ENCODE measurements at regions not wholly inside any gene's neighbourhood (a gene's known extent, or its start where the extent isn't known, plus 50 kb on each side); places are given as distances from the start of the nearest gene placed in this dataset.
A peak's percentile ranks its signal among the peaks of the same experiment; 100 is the strongest.

GRCh38 chr14:101008196-101008595 is 104.7 kb upstream of the RTL1 start:
- no peak overlapping the region for H3K4me3 Mint-ChIP-seq
- H3K36me3 Mint-ChIP-seq: no peaks in the 10 kb centered on the region
- H3K4me1 Mint-ChIP-seq: no peaks in the 10 kb centered on the region
- H3K27me3 Mint-ChIP-seq (ENCODE audit: low read depth in 3 of 3): peaks cover 4 to 8% (median 8%) of the 10 kb centered on the region in 3 donors
- no peak for DNase-seq
- peaks cover 0 to 9% (median 2%) of the 10 kb centered on the region in 6 donors for H3K9me3 Mint-ChIP-seq
- no peak overlapping the region for H3K27ac Mint-ChIP-seq

- DNase-seq: no peak
- H3K4me3 Mint-ChIP-seq: no peak overlapping the region
- peaks cover 0 to 9% (median 2%) of the 10 kb centered on the region in 6 donors for H3K9me3 Mint-ChIP-seq
- no peaks in the 10 kb centered on the region for H3K36me3 Mint-ChIP-seq
- no peaks in the 10 kb centered on the region for H3K4me1 Mint-ChIP-seq
- H3K27ac Mint-ChIP-seq: no peak overlapping the region
- peaks cover 4 to 10% (median 9%) of the 10 kb centered on the region in 3 donors for H3K27me3 Mint-ChIP-seq (ENCODE audit: low read depth in 3 of 3)
Observed at GRCh38 chr14:101008631-101009336, 105.3 kb upstream of the RTL1 start.

- H3K36me3 Mint-ChIP-seq: no peaks in the 10 kb centered on the region
- peaks cover 0 to 9% (median 2%) of the 10 kb centered on the region in 6 donors for H3K9me3 Mint-ChIP-seq
- H3K4me3 Mint-ChIP-seq: no peak overlapping the region
- H3K4me1 Mint-ChIP-seq: no peaks in the 10 kb centered on the region
- DNase-seq: no peak
- peaks cover 4 to 10% (median 9%) of the 10 kb centered on the region in 3 donors for H3K27me3 Mint-ChIP-seq (ENCODE audit: low read depth in 3 of 3)
- H3K27ac Mint-ChIP-seq: no peak overlapping the region
Observed at GRCh38 chr14:101009531-101009930, 106.0 kb upstream of the RTL1 start.

- H3K27me3 Mint-ChIP-seq (ENCODE audit: low read depth in 3 of 3): peaks cover 4 to 9% (median 7%) of the 10 kb centered on the region in 3 donors
- DNase-seq: no peak
- H3K9me3 Mint-ChIP-seq: peaks cover 0 to 9% (median 2%) of the 10 kb centered on the region in 6 donors
- H3K36me3 Mint-ChIP-seq: no peaks in the 10 kb centered on the region
- no peak overlapping the region for H3K4me3 Mint-ChIP-seq
- no peaks in the 10 kb centered on the region for H3K4me1 Mint-ChIP-seq
- H3K27ac Mint-ChIP-seq: no peak overlapping the region
Observed at GRCh38 chr14:101010293-101010692, 106.8 kb upstream of the RTL1 start.

- Mint-ChIP-seq H3K27me3 (ENCODE audit: low read depth in 3 of 3) (peaks cover 4 to 9% (median 7%) of the 10 kb centered on the region in 3 donors), H3K4me3 (no peak overlapping the region), H3K4me1 (no peaks in the 10 kb centered on the region), H3K27ac (no peak overlapping the region), H3K36me3 (no peaks in the 10 kb centered on the region), H3K9me3 (peaks cover 0 to 9% (median 2%) of the 10 kb centered on the region in 6 donors)
- DNase-seq: no peak
Observed at GRCh38 chr14:101010835-101011234, 107.3 kb upstream of the RTL1 start.

- Mint-ChIP-seq H3K9me3 (peaks cover 0 to 8% (median 2%) of the 10 kb centered on the region in 6 donors), H3K4me3 (no peak overlapping the region), H3K27me3 (ENCODE audit: low read depth in 3 of 3) (peaks cover 3 to 7% (median 4%) of the 10 kb centered on the region in 3 donors), H3K36me3 (no peaks in the 10 kb centered on the region), H3K27ac (no peak overlapping the region), H3K4me1 (no peaks in the 10 kb centered on the region)
- no peak for DNase-seq
Observed at GRCh38 chr14:101017209-101017608, 113.7 kb upstream of the RTL1 start.

- no peaks in the 10 kb centered on the region for H3K36me3 Mint-ChIP-seq
- DNase-seq: no peak
- peaks cover 0 to under 1% (median under 1%) of the 10 kb centered on the region in 6 donors for H3K9me3 Mint-ChIP-seq
- peaks cover 2 to 7% (median 2%) of the 10 kb centered on the region in 3 donors for H3K27me3 Mint-ChIP-seq (ENCODE audit: low read depth in 3 of 3)
- no peak overlapping the region for H3K4me3 Mint-ChIP-seq
- no peaks in the 10 kb centered on the region for H3K4me1 Mint-ChIP-seq
- no peak overlapping the region for H3K27ac Mint-ChIP-seq
Observed at GRCh38 chr14:101017806-101018560, 114.5 kb upstream of the RTL1 start.

GRCh38 chr14:101018561-101019290 is 115.2 kb upstream of the RTL1 start:
- Mint-ChIP-seq H3K4me3 (no peak overlapping the region), H3K9me3 (peaks cover 0 to 3% (median 0%) of the 10 kb centered on the region in 6 donors), H3K27me3 (ENCODE audit: low read depth in 3 of 3) (peaks cover 2 to 4% (median 2%) of the 10 kb centered on the region in 3 donors), H3K36me3 (no peaks in the 10 kb centered on the region), H3K4me1 (no peaks in the 10 kb centered on the region), H3K27ac (no peak overlapping the region)
- no peak for DNase-seq

- H3K36me3 Mint-ChIP-seq: no peaks in the 10 kb centered on the region
- H3K27ac Mint-ChIP-seq: no peak overlapping the region
- no peak for DNase-seq
- no peak overlapping the region for H3K4me3 Mint-ChIP-seq
- H3K27me3 Mint-ChIP-seq (ENCODE audit: low read depth in 3 of 3): peaks cover 0 to 4% (median 2%) of the 10 kb centered on the region in 3 donors
- peaks cover 0 to 3% (median 0%) of the 10 kb centered on the region in 6 donors for H3K9me3 Mint-ChIP-seq
- H3K4me1 Mint-ChIP-seq: no peaks in the 10 kb centered on the region
Observed at GRCh38 chr14:101019541-101019940, 116.0 kb upstream of the RTL1 start.

GRCh38 chr14:101019990-101020710 is 116.6 kb upstream of the RTL1 start:
- DNase-seq: no peak
- H3K36me3 Mint-ChIP-seq: no peaks in the 10 kb centered on the region
- no peak overlapping the region for H3K27ac Mint-ChIP-seq
- peaks cover 0 to 4% (median 2%) of the 10 kb centered on the region in 3 donors for H3K27me3 Mint-ChIP-seq (ENCODE audit: low read depth in 3 of 3)
- H3K4me3 Mint-ChIP-seq: peak overlapping the region in 1 of 5 donors; percentile 34
- no peaks in the 10 kb centered on the region for H3K4me1 Mint-ChIP-seq
- peaks cover 0 to 3% (median 0%) of the 10 kb centered on the region in 6 donors for H3K9me3 Mint-ChIP-seq

GRCh38 chr14:101020834-101021370 is 117.4 kb upstream of the RTL1 start:
- DNase-seq: no peak
- Mint-ChIP-seq H3K4me3 (peak overlapping the region in 1 of 5 donors; percentile 34), H3K4me1 (no peaks in the 10 kb centered on the region), H3K27me3 (ENCODE audit: low read depth in 3 of 3) (peaks cover 0 to 4% (median 2%) of the 10 kb centered on the region in 3 donors), H3K36me3 (no peaks in the 10 kb centered on the region), H3K27ac (no peak overlapping the region), H3K9me3 (peaks cover 0 to 3% (median 0%) of the 10 kb centered on the region in 6 donors)

- H3K27ac Mint-ChIP-seq: no peak overlapping the region
- peaks cover 0 to 4% (median 2%) of the 10 kb centered on the region in 3 donors for H3K27me3 Mint-ChIP-seq (ENCODE audit: low read depth in 3 of 3)
- no peaks in the 10 kb centered on the region for H3K4me1 Mint-ChIP-seq
- peaks cover 0 to 3% (median 0%) of the 10 kb centered on the region in 6 donors for H3K9me3 Mint-ChIP-seq
- H3K36me3 Mint-ChIP-seq: no peaks in the 10 kb centered on the region
- no peak for DNase-seq
- H3K4me3 Mint-ChIP-seq: no peak overlapping the region
Observed at GRCh38 chr14:101022121-101022520, 118.6 kb upstream of the RTL1 start.

- no peaks in the 10 kb centered on the region for H3K36me3 Mint-ChIP-seq
- no peak for DNase-seq
- peaks cover 0 to 3% (median 0%) of the 10 kb centered on the region in 6 donors for H3K9me3 Mint-ChIP-seq
- no peaks in the 10 kb centered on the region for H3K4me1 Mint-ChIP-seq
- H3K27ac Mint-ChIP-seq: no peak overlapping the region
- H3K4me3 Mint-ChIP-seq: no peak overlapping the region
- peaks cover 0 to 2% (median 0%) of the 10 kb centered on the region in 3 donors for H3K27me3 Mint-ChIP-seq (ENCODE audit: low read depth in 3 of 3)
Observed at GRCh38 chr14:101022916-101023435, 119.5 kb upstream of the RTL1 start.

All from immature natural killer cell (primary cell).